ENCODE measurements at regions not wholly inside any gene's neighbourhood (a gene's known extent, or its start where the extent isn't known, plus 50 kb on each side); places are given as distances from the start of the nearest gene placed in this dataset.
A peak's percentile ranks its signal among the peaks of the same experiment; 100 is the strongest.
"Not testable (repeated sequence)": the region's sequence is repeated elsewhere in the genome, so short reads cannot be mapped to it uniquely, and the experiment has no call there.

DNA sequence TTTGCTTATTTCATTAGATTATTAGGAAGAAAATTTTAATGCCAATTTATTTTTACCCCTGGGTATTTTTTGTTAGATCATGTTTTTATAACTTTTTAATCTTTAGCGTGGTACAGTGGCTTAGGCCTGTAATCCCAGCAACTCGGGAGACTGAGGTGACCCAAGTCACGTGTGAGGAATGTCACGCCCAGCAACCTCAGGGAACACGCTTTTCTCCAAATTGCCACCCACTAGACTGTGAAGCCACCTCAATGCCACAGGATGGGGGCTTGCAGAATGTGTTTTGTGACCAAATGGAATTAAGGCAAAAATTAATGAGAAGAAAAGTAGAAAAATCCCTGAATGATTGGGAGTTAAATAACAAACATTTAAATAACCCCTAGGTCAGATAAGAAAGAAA, 141.8 kb downstream of the LAT start:
- no peak for DNase-seq

DNA sequence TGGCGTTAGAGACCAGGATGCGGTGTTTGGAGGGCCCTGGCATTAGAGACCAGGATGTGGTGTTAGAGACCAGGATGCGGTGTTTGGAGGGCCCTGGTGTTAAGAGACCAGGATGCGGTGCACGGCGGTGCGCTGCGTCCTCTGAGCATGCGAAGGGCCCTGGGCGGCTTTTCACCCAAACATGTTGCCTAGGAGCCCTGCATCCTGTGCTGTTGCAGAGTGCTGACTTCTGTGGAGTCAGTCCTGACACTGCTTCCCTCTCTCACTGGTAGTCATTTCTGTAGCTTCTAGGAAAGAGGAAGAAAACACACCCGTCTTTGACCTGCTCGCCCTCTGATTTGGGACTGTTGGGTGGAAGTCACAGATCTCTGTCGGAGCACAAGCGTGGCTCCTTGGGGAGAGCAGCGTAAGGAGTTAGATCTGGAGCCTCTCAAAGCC, 141.2 kb downstream of the LAT start:
- peak; percentile 50 for DNase-seq

DNA sequence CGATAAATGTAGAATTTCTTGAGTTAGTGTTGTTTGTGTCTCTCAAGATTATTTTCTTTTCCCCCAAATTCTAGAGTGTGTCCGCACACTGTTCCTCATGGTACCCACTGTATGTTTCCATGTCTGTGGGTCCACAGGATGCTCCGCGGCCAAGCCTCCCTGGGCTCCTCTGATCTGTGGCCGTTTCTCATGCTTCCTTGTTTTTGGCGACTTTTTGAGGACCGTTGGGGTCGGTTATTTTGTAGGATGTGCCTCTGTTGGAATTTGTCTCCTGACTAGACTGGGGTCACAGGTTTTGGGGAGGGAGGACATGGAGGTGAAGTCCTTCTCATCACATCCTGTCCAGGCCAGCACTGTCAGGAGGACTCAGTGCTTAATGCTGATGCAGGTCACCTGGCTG, 140.0 kb downstream of the LAT start:
- no peak for DNase-seq

DNA sequence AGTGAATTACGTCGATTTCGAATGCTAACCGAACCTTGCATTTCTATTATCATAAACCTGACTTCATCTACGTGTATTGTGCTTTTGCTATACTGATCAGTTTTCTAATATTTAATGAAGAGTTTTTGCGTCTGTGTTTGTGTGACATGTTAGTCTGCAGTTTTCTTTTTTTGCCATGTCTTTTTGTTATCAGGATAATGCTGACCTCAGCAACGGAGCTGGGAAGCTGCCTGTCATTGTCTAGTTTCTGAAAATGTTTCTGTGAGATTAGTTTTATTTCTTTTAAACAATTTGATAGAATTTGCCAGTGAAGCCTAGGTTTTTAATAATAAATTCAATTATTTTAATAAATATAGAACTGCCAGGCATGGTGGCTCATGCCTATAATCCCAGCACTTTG, 139.3 kb downstream of the LAT start:
- DNase-seq, result not testable (repeated sequence)

DNA sequence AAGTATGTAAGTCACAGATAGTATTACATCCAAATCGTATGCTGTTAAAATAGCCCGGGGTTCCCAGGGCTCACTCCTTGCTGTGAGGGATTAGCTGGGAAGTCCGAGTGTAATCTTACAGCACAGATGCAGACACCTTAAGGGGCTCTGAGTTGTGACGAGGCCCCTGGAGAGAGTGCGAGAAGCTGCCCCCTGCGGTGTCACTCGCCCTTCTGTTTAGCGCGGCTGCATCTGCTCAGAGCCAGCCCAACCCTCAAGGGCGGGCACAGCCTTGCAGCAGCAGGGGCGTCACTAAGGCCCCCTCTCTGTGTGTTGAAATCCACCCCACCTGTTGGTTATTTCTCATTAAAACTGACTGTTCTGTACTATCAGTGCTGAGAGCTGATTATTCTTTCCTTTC, 135.8 kb downstream of the LAT start:
- DNase-seq, result not testable (repeated sequence)

DNA sequence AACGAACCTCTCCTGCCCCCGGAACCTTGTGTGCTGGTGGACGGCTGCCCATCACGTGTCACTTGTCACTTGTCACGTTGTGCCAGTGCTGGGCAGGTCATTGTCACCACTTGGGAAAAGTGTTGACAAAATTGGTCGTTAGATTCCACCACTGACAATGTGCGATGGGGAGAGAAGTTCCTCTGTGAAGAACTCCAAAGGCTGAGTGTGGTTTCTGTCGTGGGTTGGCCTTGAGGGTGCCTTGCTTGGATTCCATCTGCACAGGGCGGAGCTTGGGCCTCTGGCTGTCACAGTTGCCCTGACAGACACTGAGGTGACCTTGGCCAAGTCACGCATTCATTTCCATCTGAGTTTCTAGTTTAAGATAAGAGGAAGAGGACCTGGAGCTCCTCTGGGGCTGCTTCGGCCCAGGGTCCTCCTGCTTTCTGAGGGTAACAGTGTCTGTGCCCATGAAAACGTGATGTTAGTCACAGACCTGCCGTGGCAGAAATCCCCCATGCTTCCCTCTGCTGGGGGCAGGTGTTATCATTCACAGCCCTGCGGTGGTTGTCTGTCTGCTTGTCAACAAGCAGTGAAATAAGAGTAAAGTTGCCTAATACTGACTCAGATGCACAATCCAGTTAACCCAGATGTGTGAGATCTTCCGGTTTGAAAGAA, 133.6 kb downstream of the LAT start:
- DNase-seq, result peak; percentile 55

DNA sequence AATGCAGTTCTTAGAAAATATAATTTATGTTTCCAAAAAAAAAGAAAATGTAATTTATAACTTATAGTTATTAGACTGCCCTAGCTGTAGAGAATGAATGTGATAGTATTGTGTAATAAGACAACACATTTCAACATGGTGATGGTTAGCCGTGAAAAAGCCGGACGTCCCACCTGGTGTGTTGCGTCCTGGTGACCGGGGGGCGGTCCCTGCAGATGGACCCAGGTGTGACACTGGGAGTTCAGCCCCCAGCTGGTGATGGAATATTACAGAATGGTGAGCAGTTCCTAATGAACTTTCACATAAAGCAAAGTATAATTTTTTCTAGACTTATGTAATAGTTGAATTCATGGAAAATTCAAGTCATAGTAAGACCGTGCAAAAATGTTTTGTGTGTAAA, 132.8 kb downstream of the LAT start:
- no peak for DNase-seq

DNA sequence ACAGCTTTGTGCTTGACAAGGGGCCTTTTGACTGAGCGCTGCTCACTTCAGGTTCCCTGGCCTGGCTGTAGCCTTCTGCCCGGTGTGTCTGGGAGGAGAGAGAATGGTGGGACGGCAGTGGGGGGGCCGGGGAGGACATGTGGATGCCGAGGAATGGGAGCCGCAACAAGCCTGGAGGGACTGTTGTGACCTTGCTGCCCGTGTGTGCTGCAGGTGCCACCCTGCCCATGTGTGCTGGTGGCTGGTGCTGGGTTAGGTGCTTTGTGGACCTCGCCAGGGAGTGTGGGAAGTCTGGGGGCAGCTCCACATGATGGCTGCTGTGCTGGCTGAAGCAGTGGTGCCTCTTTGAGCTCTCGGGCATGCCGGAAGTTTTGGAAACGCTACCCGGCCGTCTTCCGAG, 132.1 kb downstream of the LAT start:
- no peak for DNase-seq

DNA sequence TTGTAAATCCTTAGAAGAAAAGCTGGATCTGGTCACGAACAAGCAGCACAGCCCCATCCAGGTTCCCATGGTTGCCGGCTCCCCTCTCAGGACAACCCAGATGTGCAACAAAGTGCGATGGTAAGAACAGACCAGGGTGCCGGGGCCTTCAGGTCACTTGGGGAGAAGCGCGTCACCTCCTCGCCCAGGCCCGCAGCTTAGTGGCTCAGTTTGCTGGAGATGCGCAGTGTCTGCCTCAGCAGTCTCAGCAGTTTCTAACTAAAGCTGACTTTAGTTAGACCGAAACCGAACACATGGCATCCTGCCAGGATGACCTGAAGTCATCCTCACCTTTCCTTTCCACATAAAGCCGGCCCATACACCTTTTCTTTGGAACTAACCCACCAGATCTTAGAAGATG, 131.4 kb downstream of the LAT start:
- DNase-seq, result not testable (repeated sequence)

DNA sequence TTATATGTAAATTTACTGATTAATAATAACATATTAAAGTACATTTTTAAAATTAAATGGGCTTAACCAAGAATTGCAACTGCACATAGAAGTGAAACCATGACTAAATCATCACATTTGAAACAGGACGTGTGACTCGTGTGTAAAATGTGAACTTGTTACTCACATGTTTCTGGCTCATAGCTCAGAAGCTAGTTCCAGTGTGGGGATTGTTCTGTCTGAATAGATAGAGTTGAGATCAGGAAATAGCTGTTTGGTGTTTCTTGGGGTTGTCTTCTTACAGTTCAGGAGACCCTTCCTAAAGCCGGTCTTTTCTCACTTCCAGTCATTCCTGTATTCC, 130.9 kb downstream of the LAT start:
- DNase-seq, result not testable (repeated sequence)

DNA sequence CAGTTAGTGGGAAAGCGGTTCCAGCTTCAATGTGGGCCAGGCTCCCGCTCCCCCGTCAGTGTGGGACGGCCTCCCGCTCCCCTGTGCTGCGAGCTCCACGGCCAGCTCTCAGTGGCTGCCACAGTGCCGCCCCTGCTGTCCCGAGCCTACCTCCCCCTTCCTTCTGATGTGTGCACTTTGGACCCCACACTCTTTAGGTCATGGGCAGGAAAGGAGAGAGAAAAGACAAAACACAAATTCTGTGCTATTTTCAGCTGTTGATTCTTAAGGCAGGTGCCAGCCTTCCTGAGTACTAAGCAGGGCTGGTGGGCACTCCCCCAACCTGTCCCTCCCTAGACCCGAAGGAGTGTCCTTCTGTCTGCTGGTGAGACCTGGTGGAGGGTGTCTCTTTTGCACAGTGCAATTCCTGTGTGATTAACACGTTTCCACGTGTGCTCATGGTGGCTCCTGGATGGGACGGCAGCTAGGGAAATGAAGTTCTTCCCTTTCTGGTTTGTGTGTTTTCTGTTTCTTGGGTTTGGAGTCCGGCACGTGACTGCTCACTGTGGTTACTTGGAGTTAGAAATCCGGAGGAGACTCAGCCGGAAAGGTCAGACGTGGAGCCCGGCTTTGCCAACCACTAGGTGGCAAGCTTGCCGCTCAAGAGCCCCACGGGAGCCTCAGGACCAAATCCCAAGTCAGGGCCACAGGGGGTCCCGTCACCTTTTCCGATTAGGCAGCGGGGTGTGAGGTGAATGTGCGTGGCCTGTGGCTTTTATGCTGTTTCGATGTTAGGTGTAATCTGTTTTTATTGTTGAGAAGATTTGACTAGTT, 130.3 kb downstream of the LAT start:
- peak; percentile 42 for DNase-seq

DNA sequence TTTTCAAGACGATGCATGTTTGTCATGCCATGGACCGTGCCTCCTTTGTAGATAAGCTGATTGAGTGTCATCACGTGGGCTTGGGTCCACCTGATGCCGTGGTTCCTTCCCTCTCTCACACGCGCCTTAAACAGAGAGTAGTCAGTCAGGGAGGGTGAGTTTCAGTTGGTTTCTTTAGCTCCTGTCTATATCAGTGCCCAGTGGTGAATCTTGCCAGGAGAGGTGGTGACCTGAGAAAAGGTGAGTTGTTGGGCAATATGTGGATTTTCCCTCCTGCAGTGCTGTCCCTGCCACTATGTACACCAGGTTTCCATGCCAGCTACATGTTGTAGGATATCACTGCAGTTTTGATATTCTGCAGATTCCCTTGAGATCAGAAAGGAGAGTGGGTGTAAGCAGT, 129.7 kb downstream of the LAT start:
- no peak for DNase-seq

DNA sequence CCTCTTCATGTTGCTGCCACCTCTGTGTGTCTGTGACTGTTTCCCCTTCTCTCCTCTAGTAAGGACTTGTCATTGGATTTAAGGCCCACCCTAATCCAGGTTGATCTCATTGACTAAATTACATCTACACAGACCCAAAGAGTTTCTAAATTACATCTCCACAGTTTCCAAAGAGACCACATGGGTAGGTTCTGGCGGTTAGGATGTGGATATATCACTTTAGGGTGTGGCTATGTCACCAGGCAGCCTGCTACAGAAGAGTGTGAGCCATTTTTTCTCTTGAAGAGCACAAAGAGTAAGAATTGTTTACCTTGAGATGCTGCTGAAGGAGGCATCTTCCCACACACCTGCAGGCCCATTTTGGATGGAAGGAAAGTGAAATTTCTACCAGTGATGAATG, 128.6 kb downstream of the LAT start:
- not testable (repeated sequence) for DNase-seq

DNA sequence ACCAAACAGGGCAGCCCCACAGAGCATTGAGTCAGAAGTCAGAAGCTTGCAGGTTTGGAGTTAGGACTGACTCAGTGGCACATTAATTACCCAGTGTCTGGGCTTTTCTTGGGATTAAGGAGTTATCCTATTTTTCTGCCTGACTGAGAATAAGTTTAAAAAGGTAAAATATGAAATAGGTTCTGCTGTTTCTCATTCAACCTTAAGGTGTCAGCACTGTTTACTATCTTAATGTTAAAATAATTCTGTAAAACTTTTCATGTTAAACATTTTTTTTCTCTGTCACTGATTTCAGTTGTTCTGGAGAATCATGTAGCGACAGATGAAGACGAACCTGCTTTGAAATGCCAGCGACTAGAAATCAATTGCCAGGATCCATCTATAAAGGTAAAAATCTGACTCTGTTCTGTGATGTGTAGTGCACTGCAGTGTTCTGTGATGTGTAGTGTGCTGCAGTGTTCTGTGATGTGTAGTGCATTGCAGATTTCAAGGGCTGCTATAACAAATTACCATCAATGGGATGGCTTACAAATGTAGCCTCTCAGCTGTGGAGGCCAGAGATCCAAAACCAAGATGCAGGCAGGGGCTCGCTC, 128.0 kb downstream of the LAT start:
- DNase-seq, result no peak

DNA sequence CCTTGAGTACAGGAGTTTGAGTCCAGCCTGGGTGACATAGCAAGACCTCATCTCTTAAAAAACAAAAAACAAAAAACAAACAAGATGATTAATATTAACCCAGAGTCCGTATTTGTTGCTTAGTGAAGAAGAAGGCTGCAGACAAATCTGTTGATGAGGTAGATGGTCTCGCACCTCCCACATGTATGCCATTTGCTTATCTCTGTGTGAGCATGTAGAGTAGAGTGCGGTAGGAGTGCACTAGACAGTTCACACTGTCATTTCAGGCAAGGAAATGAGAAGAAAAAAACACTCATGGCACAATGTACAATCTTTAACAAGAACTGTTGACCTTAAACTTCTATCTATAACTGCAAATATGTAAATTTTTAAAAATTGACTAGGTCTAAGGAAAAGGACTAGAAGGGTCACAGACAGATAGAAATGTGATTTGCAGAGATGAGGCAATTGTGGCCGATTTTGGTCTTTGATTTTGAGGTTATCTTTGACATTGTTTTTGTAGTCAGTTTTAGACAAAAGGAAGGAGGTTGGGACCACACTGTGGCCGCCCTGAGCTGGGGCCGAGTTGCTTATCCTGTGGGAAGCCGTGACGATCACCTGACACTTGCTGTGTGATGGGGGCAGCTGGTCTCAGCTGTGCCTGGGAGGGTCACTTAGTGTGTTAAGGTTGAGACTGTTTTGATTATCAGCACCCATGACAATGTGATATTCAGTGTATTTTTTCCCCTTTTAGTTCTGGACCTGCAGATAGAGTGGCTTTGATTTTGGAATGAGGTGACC, 127.2 kb downstream of the LAT start:
- DNase-seq, result not testable (repeated sequence)

DNA sequence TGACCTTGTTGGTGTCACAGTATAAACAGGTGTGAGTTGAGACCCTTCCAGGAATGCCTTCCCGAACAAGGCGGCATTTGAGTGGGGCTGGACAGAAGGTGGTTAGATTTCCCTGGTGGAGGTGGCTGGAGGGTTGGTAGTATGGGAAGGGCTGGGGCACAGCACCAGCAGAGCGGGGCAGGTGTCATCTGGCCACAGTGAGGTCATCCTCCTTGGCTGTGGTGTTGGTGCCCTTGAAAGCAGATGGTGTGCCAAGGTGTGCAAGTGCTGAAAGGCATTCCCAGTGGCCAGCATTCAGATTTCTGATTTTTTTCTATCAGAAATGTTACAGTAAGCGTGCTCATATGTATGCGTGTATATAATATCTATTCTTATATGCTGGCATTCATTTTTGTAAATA, 126.6 kb downstream of the LAT start:
- no peak for DNase-seq

DNA sequence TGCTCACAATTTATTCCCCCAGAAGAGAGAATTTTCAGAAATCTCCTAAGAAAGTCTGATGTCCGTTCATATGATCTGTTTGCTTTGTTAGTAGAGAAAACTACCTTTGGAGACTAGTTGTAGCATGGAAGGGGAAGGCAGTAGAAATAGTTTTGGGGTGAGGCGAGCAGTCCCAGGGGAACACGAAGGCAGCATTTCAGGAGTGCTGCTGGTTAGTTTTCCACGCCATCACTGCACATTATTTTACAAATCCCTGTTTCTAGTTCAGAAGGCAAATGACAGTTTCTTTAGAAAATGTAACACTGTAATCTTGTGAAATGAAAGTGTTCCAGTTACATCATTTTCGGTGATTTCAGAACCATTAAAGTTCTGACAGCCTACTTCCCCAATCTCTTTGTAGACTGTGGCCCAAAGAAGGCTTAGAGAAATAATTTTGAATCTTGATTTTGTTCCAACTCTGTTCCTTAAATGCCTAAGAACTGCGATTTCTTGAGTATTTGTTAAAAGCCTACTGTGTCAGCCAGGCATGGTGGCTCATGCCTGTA, 123.8 kb downstream of the LAT start:
- DNase-seq, result not testable (repeated sequence)

DNA sequence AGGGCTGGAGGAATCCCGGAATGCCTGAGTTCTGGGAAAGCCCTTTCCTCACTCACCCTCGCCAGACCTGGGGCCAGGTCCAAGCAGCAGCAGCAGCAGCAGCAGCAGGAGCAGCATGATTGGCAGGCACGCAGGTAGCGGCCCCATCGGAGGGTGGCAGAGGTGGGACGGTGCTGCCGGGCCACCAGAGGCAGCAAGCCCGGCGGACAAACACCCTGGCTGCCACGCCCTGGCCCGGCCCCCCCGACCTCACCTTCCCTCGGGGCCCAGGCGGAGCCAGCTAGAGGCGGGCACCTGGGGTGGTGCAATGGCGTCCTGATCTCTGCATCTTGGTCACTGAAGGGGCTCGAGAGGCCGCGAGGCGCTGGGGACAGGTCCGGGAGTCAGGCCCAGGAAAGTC, 122.4 kb downstream of the LAT start:
- no peak for DNase-seq

DNA sequence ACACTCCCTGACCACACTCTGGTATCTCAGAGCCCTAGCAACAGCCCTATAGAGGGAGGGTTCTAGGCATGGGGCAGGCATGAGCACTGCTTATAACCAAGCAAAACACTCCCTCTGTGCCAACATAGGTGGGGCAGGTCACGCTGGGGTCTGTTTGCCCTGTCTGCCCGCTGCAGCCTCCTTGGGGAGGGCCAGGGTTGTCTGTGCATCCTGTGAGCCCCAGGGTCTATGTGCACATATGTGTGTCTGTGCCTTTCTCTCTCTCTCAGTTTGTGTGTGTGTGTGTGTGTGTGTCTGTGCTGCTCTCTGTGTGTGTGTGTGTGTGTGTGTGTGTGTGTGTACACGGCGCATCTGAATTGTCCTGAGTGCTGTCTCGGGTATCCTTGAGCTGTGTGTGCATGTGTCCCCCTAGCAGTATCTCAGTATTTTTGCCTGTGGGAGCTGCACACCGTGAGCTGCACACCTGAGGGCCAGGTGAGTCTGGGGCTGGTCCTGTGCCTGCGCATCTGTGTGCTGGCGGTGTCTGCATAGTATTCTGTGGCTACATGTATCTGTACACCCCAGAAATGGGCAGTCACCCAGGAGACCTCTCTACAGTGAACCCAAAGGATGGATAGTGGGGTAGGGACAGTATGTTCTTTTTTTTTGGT, 121.5 kb downstream of the LAT start:
- DNase-seq, result not testable (repeated sequence)

DNA sequence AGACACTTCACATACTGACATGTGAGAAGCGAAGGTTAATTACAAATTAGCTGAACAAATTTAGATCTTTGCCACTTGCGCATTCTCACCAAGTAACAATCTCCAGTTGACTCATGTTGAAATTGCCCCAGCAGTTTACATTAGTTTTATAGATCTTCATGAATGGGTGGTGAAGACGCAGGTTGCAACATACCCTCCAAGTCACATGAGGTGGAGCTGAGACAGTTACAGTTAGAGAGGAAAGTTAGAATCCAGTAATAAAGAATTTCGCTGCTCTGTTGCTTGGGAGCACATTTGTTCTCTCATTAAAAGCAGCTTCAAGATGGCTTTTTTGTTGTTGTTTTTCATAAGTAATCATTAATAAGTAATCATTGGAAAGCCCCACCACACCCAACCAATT, 119.7 kb downstream of the LAT start:
- DNase-seq, result not testable (repeated sequence)

DNA sequence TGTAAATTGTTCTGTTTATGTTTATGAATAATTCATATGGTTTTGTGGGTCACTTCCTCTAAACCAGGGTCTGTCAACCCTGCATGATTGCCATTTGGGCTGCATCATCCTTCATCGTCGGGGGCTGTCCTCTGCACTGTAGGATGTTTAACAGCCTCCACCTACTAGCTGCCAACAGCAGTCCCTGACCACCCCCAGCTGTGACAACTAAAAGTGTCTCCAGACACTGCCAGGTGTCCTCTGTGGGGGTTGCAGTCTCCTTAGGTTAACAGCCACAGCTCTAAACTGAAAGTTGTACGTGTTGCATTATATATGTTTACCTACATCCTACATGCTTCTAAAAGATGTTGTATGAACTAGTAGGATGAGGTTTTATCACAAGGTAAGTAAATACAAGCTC, 113.1 kb downstream of the LAT start:
- DNase-seq, result not testable (repeated sequence)
